Eye (tissue), 1 donor: ENCODE measurements at regions not wholly inside any gene's neighbourhood (a gene's known extent, or its start where the extent isn't known, plus 50 kb on each side); places are given as distances from the start of the nearest gene placed in this dataset.
A peak's percentile ranks its signal among the peaks of the same experiment; 100 is the strongest.
"Not testable (repeated sequence)": the region's sequence is repeated elsewhere in the genome, so short reads cannot be mapped to it uniquely, and the experiment has no call there.

Experiments
- DNase-seq: peaks from one replicate; pipeline ENCODE4 v3.0.0-alpha.2; 2015

DNA sequence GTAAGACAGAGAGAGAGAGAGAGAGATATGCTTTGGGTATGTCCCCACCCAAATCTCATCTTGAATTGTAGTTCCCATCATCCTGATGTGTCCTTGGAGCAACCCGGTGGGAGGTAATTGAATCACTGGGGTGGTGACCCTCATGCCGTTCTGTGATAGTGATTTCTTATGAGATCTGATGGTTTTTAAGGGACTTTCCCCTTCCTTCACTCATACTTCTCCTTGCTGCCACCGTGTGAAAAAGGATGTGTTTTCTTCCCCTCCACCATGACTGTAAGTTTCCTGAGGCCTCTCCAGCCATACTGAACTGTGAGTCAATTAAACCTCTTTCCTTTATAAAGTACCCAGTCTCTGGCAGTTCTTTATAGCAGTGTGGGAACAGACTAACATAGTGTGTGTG is 60.3 kb downstream of the EOMES start:
- no peak for DNase-seq

DNA sequence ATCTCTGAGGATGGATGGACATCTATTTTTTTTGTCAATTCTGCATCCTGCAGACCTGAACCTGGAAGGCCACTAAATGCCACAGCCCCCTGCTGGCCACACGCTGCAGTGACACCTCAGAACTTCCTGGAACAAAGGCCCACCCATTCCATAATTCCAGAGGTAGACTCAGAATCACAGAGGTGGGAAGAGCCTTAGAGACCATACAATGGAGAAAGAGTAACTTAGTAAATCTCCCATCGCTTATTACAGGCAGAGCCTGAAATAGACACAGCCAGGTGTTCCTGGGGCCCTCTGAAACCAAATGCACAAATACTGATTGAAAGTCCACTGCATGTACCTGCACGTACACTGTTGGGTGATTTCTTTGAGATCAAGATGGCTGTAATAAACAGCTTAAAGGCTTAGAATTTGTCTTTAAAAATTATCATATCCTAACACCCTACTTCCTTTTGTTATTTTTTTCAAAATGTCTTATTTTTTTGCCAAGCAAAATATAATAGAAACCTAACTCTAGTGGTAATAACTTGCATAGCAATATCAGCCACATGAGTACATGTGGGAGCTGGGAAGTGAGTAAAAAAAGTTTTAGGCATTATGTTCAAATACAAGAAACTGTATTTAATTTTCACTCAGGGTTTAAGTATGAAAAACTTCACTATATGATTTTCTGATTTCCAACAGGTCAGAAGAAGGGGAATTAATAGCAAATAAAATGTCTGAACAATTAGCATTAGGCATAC is 62.7 kb downstream of the EOMES start:
- peak; percentile 60 for DNase-seq

DNA sequence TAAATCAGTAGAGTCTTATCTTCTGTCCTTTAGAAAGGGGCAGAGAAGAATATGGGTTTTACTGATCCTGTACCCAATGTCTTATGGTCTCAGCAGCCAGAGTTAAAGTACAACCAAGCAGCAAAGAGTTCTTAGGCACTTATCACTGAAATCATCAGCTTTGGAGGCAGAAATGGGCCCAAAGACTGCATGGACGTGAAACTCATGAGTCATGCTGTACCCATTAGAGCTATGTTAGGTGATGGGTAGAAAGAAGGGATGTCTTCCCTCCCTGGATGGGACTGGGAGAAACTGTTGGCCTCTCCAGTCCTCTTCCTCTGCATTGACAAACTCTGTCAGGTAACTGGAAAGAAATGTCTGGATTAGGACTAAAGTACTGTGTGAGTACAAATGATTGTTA is 63.4 kb downstream of the EOMES start:
- no peak for DNase-seq

DNA sequence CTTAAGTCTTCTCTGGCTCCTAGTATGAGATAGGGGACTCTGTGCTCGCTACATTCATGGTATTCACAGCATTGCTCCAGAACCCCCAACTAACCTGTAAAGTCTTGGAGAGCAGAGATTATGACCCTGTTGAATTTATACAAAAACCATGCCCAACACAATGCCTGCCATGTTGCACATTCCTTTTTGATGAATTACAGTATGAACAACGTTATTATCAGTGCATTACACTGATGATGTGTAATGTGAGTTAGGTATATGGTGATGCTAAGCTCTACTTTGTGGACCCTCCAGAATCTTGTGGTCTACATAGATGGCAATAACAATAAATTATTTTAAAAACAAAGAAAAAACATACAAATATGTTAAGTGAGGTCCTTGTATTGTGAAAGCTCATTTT is 64.3 kb downstream of the EOMES start:
- no peak for DNase-seq

DNA sequence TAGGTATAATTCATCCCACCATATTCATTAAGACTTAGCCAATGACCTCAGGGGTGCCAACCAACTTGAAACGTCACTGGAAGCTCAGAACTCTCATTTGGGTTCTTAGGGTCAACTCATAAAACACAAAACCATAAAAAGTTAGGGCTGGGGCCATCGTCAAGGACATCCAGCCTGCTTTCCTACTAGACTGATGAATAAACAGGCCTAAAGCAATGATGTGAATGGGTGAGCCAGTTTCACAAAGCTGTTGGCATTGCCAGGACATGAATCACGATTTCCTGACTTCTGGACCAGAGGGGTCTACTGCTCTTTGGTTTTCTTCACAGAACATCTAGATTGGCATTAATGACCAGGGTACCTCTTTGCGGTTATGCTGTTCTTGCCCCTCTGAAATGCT is 64.7 kb downstream of the EOMES start:
- DNase-seq, result no peak

DNA sequence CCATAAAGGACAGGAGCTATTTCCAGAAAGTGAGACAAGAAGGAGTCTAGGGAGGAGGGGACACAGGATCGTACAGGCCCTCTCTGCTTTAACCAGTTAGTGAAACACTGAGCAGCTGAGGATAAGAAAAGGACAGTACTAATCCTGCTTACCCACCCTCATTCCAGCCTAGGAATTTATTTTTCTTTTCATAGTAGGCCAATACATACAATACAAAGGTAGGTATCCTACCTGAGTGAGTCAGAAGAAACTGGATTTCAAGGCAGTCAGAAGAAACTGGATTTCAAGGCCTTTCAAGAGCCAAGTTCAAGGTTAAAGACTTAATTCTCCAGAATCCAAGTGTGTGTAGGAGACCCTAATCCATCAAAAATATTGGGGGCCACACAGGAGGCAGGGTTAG is 65.3 kb downstream of the EOMES start:
- no peak for DNase-seq

DNA sequence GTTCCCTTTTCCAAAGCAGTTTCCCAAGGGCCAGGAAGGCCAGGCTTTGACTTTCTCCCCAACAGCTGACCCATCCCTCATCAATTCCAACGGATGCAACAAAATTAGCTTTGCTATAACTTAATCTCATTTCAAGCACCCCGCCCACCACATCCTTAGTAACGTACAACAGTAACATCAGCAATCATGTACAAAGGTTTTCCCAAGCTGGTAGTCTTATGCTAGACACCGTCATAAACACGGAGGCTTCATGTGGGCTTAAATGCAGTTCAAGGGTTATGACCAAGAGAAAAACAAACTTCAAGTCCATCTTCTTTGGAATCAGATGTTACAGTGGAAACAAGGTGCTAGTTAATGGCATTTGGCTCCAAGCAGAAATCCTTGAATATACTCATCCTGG is 66.6 kb downstream of the EOMES start:
- no peak for DNase-seq

DNA sequence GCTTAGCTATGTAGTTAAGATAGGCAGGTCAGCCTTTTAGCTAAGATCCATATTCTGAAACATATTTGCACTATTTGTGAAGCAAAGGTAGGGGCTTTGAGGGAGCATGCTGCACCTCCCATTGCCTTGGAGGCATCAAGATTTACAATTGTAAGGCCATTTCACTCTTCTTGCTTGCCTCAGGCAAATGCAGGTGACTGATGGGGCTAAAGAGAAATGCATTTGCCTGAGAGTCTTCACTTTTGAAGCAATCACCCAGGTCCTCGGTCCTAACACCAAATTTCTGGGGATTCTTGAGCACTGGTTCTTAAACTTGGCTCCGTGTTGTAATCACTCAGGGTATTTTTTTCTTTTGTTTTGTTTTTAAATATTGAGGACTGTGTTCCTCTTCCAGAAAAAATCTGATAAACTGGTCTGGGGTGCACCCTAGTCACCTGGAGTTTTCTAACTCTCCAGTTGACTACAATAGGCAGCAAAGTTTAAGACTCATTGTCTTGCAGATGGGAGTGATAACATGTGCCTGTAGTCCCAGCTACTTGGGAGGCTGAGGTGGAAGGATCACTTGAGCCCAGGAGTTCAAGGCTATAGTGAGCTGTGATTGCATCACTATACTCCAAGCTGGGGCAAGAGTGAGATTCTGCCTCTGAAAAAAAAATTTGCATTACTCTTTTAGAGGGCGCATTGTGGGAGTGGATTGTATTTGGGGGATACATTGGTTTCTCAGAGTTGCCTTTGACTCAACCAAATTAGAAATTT is 68.1 kb downstream of the EOMES start:
- no peak for DNase-seq

DNA sequence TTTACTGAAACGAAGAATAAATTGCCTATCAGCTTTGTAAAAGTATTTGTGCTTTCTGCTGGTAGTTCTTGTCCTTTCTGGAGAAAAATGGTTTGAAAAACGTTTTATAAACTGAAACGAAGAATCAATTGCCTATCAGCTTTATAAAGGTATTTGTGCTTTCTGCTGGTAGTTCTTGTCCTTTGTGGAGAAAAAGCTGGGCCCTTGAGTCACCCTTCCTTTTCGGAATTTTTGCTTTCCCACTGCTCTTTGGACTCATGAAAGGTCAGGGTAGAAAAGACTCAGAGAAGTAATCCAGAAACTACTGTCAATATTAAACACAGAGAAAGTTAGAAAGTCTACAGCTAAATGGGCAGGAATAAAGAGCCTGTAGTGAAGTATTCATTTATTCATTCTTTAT is 72.8 kb downstream of the EOMES start:
- DNase-seq, result no peak

DNA sequence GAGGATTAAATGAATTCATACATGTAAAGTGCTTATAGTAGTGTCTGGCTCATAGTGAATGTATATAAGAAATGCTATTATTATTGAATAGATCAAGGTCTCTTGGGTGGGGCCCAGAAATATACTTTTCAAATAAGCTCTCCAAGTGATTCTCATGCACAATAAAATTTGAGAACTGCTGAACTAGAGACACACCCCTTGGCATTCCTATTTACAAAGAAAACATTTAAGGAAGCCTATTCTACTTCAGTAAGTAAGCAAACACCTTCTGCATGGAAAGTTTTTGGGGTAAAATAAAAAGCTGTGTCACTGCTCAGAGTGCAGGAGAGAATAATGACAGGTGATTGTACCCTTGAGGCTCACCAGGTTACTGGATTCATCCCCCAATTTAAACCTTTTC is 75.2 kb downstream of the EOMES start:
- DNase-seq, result no peak

DNA sequence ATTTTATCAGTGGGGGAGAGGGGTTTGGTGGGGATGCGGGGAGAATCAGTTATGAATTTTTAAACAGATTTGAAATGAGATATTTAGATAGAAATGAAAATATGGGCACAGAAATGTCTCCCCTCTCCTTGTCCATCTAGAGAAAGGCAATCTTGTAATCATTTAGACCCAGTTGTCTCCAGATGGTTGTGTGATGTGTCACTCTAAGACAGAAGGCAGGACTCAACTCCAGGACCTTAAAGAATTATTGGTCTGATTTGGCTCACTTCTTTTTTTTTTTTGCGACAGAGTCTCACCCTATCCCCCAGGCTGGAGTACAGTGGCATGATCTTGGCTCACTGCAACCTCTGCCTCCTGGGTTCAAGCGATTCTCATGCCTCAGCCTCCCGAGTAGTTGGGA is 77.2 kb downstream of the EOMES start:
- no peak for DNase-seq

DNA sequence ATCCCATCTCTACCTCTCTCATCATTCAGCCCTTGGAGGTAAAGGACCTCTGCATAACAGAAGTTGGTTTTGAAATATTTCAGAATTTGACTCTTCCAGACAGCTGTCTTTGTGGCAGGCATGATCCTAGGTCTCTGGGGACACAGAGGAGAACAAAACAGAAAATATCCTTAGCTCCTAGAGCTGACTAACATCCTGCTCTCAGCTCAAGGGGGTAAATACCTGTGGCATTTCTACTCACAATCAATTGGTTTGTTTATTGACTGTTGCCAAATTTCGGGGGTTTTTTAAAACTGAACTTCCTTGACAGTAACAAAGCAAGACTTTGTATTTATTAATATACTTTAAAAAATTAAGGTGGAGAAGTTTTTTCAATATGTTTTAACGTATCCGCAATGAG is 78.8 kb downstream of the EOMES start:
- no peak for DNase-seq

DNA sequence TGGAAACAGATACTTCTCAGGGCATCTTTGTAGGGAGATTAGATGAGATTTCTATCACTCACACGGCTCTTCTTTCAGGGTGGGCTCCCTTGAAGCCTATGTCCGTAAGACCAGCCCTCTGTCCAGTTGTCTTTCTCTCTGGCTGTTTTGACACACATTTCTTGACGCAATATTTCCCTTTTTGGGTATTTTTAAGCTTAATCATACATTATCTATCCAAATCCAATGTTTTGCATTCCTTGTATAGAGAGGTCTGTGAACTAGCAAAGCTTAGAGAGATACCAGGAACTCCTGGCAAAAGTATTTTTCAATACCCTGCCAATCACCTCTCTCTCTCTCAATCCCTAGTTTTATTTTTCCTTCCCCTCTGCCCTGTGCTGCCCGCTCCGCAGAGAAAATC is 79.3 kb downstream of the EOMES start:
- no peak for DNase-seq

DNA sequence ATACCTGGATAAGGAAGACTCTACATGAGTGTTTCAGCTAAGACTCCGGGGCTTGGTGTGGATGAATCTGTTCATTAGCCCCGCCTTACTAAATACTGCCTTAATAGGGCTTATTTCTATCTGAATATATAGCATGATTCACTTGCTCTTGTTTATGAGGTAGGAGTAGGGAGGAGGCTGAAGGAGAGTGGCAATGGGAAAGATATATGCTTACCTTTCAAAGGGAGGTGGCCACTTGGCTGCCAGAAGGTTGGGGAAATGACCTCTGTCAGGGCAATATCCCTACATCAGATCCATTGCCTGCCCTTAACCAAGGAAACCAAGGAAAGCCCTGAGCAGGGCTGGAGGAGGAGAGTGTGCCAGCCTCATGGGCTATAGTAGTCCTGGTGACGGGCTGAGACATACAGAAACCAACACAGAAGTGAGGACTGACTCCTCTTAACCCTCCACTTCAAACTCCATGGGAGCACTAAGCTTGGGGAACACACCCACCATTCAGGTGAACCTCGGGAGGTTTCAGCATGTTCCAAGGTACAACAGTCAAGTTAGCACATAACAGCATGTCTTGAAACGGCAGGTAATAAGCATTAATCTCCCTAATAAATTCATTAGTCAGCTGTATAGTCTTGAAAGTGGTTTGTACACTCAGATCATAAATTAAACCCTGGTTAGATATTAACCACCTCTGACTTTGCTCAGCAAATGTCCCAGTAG is 80.1 kb downstream of the EOMES start:
- no peak for DNase-seq

DNA sequence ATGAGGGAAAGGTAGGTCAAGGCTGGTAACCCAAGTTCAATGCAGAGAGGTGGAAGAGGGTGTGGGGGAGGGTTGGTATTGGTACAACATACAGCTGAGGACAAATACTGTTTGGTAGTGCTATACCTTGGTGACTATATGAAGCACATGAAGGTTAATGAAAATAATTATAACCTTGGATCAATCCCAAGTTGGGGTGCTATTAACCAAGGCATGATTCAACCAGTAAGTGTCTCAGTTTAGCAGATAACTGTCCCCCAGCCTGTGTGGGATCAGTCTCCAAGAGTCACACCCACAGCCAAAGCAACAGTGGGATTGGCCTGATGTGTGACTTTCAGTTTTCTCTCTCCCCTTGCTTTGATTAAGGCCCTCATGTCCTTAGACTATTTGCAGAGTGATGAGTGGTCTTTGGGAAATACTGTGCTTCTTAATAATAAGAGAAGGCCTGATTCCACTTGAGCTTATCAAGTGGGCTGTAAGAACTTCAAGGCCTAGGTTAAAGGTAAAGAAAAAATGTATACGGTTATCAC is 80.8 kb downstream of the EOMES start:
- no peak for DNase-seq

DNA sequence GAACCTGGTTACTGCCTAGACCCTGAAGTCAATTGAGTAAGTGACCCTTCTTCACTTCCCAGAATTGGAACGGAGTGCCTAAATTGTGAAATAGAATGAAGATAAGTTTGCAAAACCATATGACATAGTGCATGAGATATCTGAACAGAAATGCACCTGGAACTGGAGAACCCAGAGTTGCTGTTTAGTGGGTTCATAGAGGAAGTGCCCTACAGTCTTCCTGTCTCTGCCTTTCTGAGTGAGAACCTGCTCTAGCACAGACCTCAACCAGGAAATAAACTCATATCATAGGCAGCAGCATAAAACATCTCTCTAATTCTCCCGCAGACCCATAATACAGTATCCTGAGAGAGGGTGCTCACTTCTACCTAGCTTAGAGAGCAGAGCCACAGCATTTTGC is 82.9 kb downstream of the EOMES start:
- DNase-seq, result no peak

DNA sequence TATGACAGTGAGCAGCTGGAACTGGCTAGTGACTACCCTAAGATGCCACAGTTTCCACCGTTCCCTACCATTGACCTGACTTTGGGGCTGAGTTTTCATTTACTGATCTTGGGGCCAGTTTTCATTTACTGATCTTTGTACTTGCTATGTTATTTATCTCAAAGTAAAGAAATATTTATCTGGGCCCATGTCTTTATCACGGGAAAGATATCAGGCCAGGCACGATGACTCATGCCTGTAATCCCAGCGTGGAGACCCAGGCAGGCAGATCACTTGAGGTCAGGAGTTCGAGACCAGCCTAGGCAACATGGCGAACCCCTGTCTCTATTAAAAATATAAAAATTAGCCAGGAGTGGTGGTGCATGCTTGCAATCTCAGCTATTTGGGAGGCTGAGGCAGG is 83.5 kb downstream of the EOMES start:
- no peak for DNase-seq

DNA sequence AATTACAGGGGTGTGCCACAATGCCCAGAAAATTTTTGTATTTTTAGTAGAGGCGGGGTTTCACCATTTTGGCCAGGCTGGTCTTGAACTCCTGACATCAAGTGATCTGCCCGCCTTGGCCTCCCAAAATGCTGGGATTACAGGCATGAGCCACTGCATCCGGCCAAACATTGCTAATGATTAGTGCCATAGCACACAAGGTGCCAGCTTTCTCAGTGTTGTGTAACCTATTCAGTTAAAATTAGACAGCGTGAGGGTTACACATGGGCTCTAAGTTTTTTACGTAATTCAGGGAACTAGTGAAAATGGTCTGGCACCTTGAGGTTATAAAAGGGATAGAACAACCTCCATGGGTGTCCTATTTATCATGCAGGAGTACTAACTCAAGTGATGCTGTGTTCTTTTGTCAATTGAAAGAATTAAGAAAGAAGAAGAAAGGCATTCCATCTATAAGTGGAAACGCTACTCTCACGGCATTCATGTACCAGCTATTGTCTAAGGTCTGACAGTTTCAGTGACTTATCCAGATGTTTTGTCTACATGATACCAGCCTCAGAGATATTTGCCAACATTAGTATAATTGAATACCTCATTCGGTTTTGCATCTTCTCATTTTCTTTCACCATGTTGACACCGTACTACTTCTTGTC is 84.7 kb downstream of the EOMES start:
- DNase-seq, result no peak

DNA sequence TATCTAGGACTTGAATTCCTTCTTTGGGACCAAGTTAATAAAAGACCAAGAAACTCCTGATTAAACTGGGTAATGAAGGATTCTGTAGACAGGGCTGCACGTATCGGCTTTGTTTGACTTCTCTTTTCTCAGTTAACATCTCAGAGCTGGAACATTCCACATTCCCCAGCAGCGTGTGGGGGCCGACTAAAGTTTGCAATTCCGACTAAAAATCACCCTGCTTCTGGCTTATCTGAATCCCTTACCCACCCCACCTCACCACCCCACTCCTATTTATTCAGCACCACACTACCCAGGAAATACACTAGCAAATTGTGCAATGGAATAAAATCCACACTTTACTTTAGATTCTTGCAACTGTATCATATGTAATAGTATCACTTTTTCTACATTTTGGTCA is 87.1 kb downstream of the EOMES start:
- DNase-seq, result not testable (repeated sequence)

DNA sequence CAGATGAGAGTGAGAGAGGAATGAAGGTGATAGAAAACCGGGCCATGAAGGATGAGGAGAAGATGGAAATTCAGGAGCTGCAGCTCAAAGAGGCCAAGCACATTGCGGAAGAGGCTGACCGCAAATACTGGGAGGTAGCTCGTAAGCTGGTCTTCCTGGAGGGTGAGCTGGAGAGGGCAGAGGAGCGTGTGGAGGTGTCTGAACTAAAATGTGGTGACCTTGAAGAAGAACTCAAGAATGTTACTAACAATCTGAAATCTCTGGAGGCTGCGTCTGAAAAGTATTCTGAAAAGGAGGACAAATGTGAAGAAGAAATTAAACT is 88.9 kb downstream of the EOMES start:
- no peak for DNase-seq

DNA sequence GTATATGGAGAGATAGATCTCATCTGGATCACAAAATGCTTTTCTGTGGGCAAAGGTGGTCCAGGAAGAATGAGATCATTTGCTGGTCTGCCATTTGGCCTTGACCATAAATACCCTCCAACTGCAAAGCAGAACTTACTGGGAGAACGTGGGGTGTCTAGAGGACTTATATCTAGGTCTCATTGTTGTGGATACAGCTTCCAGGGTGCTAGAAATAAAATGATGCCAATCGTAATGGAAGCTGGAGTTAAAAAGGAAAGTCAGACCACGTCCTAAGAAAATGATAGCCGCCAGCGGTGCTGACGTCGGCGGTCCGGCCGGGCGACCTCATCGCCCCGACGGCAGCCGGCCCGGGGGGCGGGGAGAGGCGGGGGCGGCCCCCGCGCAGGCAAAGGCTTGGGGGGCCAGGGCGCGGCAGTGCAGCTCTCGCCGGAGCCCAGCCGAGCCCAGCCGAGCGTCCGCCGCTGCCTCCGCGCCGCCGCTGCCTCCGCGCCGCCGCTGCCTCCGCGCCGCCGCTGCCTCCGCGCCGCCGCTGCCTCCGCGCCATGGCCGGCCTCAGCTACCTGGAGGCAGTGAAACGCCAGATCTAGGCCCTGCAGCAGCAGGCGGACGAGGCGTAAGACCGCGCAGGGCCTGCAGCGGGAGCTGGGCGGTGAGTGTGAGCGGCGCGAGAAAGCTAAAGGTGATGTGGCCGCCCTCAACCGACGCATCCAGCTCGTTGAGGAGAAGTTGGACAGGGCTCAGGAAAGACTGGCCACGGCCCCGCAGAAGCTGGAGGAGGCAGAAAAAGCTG is 89.5 kb downstream of the EOMES start:
- DNase-seq, result peak; percentile 73

DNA sequence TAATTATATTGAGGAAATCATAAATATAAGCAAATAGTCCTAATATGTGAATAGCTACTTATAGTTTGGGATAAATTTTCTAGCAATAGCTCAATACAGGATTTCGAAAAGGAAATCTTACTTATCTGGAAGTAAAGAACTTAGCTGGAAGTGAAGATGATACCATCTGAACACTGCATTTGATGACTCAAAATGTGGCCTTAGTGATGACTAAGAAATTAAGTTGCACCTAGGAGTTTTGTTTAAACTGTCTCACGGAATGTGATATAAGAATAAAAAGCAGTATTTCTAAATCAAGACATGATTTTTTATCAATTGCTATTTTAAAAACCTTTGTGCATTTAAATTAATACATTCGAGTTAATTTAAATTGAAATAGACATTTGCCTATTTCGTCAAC is 91.2 kb downstream of the EOMES start:
- DNase-seq, result no peak

DNA sequence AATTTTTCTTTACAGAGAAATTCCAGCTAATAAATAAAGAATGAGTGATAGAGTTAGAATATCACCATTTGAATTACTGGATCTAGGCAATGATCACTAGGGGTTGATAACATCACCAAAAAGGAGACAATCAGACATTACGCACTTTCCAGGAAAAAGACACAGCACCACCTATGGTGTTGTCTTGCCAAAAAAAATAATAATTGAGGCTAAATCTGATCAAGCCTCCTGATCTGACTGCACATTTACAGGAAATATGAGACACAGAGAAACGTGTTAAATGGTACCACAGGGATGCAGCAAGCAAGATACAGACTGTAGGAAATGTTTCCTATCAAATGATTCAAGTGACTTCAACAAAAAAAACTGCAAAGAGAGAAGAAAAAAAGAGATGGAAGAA is 92.8 kb downstream of the EOMES start:
- DNase-seq, result no peak
